Activated CD4-positive, alpha-beta T cell treated with anti-CD3 and anti-CD28 coated beads, Interleukin-2, Interleukin-4, amounts not matched to agents 100 ng/mL and 50 ng/mL, durations not matched to agents 16 hours and 8 hours (primary cell): ENCODE measurements at regions not wholly inside any gene's neighbourhood (a gene's known extent, or its start where the extent isn't known, plus 50 kb on each side); places are given as distances from the start of the nearest gene placed in this dataset.

Experiments used
- DNase-seq: peaks from one replicate; pipeline ENCODE4 v3.0.0-alpha.2; 2020; ENCODE audit warnings: low spot score

- DNase-seq = no peak
Observed at GRCh38 chr5:18111906-18112465, 477.7 kb downstream of the TAF11L14 start.

GRCh38 chr5:18113721-18114120 lies 479.5 kb downstream of the TAF11L14 start:
- no peak for DNase-seq

GRCh38 chr5:18114151-18114757 lies 480.0 kb downstream of the TAF11L14 start:
- DNase-seq = no peak

GRCh38 chr5:18117968-18118367 lies 483.7 kb downstream of the TAF11L14 start:
- no peak for DNase-seq

- DNase-seq = no peak
Observed at GRCh38 chr5:18119156-18119785, 485.0 kb downstream of the TAF11L14 start.

DNA sequence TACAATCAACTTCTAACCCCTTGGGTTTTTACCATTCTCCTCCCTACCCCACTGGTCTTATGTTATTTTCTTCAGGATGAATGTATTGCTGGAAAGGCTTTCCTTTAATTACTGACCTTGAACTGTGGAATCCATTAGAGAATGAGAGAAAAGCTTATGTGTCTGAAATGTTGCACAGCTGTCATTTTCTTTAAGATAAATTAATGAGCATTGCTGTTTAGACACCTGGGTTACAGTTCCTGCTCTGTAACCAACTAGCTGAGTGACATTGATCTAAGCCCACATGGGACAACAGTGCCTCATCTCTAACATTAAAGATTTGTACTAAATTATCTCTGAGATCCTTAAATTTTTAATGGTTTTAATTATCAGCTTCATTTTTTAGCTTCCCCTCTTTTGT lies 507.0 kb downstream of the TAF11L14 start:
- DNase-seq = no peak

- DNase-seq = no peak
Observed at GRCh38 chr5:18142831-18143230, 508.6 kb downstream of the TAF11L14 start.

DNA sequence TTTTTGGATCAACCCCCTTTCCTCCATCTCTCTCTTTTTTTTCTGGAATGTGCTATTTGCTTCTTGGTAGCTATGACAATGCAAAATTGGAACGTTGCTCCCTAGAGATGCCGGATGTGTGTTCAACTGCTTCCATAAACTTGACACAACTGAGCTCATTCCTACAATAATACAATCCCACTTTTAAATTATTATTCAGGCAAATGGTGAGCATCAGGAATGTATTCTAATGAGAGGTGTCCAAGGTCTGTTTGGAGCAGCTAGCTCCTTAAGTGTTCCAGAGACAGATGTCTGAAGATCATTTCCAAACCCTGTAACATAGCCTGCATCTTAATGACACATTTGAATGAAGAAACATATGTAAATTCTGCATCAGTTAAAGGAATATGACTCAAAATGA lies 518.4 kb downstream of the TAF11L14 start:
- no peak for DNase-seq

DNA sequence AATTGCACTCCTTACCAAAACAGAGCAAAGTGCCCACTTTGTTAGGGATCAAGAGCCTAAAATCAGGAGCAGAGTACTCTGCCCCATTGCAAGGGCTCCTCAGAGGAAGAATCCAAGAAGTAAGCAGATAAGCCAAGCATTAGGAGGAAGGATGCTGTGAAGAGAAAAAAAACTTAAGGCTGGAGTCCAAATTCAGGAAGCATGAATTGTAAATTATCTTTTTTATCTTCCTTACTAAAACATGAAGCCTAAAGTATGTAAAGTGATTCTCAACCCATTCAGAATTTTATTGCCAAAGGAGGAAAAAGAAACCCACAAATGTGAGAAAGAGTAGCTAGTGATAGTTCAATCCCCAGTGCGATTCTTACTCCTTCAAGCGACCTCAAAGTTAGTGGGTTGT lies 523.9 kb downstream of the TAF11L14 start:
- DNase-seq = no peak

DNA sequence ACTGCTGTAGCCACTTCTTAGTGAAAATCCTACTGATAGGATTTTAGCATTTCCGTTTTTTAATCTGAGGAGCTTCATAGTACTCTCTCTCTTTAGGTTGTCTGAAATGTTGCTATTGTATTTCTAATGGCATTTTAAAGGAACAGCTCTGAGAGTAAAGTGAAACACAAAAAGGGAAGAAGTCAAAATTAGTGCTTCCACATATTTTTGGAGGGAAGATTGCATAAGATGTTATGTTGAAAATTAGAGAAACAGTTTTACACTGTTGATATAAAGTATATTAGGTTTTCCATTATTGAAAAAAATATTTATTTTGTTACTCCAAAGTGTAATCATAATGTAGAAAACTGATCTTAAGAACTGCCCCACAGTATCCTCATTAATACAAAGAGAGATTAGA lies 525.1 kb downstream of the TAF11L14 start:
- DNase-seq = no peak

GRCh38 chr5:18171684-18172083 lies 537.4 kb downstream of the TAF11L14 start:
- no peak for DNase-seq

GRCh38 chr5:18179579-18179978 lies 545.3 kb downstream of the TAF11L14 start:
- no peak for DNase-seq

DNA sequence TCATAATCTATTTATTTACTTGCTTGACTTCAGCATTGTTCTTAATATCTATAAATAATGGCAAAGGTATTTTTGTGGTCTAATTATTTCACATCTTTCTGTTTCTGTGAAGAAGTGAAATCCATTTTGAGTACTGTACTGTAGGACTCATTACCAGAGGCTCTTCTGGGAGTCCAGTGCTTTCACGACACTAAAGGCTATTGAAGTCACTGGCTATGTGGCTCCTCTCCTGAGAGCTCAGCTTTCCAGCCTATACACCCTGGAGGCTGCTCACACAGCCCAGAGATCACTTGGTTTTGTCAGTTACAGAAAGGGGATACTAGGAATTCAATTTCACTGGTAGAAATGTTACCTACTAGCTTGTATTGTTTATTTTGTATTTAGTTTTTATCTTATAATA lies 547.3 kb downstream of the TAF11L14 start:
- DNase-seq = no peak

- no peak for DNase-seq
Observed at GRCh38 chr5:18195910-18196309, 561.6 kb downstream of the TAF11L14 start.

DNA sequence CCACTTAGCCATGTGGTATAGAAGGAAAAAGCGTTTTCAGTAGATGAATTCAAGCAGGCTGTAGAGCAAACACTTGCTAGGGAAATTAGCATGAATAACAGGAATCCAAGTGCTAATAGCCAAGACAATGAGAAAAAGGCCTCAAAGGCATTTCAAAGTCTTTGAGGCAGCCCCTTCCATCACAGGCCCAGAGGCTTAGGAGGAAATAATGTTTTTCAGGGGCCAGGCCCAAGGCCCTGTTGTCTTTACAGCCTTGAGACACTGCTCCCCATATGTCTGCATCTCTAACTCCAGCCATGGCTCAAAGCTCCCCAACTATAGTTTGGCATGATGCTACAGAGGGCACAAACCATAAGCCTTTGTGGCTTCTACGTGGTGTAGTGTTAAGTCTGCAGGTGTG lies 563.5 kb downstream of the TAF11L14 start:
- DNase-seq = no peak

DNA sequence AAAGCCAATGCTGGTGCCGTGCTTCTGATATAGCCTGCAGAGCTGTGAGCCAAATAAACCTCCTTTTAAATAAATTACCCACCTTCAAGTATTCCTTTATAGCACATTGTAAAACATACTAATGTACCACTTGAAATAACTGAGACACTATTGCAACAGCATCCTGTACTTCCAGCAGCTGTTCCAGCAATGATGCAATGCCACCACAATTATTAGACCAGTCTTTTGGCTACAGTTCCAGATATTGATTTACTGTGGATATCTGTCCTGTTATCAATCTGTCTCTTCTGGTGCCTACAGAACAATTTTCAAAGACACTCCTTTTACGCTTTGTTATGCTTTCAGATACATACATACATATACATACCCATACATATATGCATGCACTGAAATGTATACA lies 567.9 kb downstream of the TAF11L14 start:
- no peak for DNase-seq

GRCh38 chr5:18203296-18203695 lies 569.0 kb downstream of the TAF11L14 start:
- DNase-seq = no peak

- DNase-seq = no peak
Observed at GRCh38 chr5:18213666-18214065, 579.4 kb downstream of the TAF11L14 start.

GRCh38 chr5:18216016-18216415 lies 581.8 kb downstream of the TAF11L14 start:
- DNase-seq = no peak

DNA sequence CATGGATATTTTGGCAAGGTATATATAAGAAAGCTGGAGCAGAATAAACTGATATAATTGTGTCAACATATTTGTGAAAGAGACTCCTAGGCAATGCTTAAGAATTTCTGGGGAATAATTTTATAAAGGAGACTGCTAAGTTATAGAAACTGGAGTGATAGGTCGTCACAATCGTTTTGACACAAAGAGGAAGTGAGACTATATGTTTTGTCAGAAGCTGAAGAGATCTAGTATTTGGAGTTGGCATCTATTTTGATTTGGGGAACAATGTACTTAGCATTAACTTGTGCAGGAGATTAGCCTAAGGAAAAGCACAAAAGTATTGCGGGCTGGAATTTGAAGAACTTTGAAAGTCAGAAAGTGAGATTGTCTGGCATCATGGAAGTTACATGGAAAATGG lies 582.5 kb downstream of the TAF11L14 start:
- DNase-seq = no peak

DNA sequence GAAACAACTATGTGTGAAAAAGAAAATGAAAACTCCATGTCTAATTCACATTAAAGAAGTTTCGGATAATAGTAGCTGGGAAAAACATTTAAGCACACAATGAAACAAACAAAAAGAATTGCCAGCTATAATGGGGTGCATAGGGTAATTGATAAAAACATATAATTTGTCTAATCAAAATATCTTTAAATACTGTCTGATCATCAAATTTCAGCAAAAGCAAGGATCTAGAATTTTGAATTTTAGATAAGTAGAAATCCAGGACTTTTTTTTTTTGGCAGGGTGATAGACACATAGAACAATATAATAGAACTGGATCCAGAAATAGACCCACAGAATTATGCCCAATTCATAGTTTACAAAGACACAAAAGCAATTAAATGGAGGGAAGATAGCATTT lies 585.0 kb downstream of the TAF11L14 start:
- DNase-seq = no peak

GRCh38 chr5:18220631-18221030 lies 586.4 kb downstream of the TAF11L14 start:
- no peak for DNase-seq

GRCh38 chr5:18236386-18236785 lies 602.1 kb downstream of the TAF11L14 start:
- no peak for DNase-seq

GRCh38 chr5:18238321-18238720 lies 604.1 kb downstream of the TAF11L14 start:
- no peak for DNase-seq
